GM12872 (cell line): ENCODE measurements at regions not wholly inside any gene's neighbourhood (a gene's known extent, or its start where the extent isn't known, plus 50 kb on each side); places are given as distances from the start of the nearest gene placed in this dataset.

Experiments used
- CTCF ChIP-seq: IDR thresholded peaks from 3 replicates; pipeline ENCODE4 v1.5.1; 2011; ENCODE audit warnings: low read depth, mild to moderate bottlenecking, low read length, moderate library complexity; ENCODE audit not compliant: insufficient read depth

GRCh38 chr9:118094387-118094786, 390.2 kb downstream of the TLR4 start:
- no peak for TF ChIP-seq CTCF

GRCh38 chr9:118100529-118101419, 396.6 kb downstream of the TLR4 start:
- no peak for TF ChIP-seq CTCF

GRCh38 chr9:118104363-118104762, 400.2 kb downstream of the TLR4 start:
- TF ChIP-seq CTCF, result no peak

- TF ChIP-seq CTCF, result no peak
Measured at GRCh38 chr9:118108971-118109370, 404.8 kb downstream of the TLR4 start.

GRCh38 chr9:118109542-118109941, 405.3 kb downstream of the TLR4 start:
- no peak for TF ChIP-seq CTCF

GRCh38 chr9:118121361-118121760, 417.2 kb downstream of the TLR4 start:
- TF ChIP-seq CTCF, result no peak

- no peak for TF ChIP-seq CTCF
Measured at GRCh38 chr9:118128313-118128712, 424.1 kb downstream of the TLR4 start.

- TF ChIP-seq CTCF, result no peak
Measured at GRCh38 chr9:118129541-118129940, 425.3 kb downstream of the TLR4 start.
